GM19193 (cell line): ENCODE measurements at regions not wholly inside any gene's neighbourhood (a gene's known extent, or its start where the extent isn't known, plus 50 kb on each side); places are given as distances from the start of the nearest gene placed in this dataset.

Experiments
- POLR2A ChIP-seq: IDR thresholded peaks from 4 replicates; pipeline ENCODE4 v1.6.1; 2011; ENCODE audit not compliant: insufficient read depth, insufficient read length; ENCODE audit errors: extremely low read depth

DNA sequence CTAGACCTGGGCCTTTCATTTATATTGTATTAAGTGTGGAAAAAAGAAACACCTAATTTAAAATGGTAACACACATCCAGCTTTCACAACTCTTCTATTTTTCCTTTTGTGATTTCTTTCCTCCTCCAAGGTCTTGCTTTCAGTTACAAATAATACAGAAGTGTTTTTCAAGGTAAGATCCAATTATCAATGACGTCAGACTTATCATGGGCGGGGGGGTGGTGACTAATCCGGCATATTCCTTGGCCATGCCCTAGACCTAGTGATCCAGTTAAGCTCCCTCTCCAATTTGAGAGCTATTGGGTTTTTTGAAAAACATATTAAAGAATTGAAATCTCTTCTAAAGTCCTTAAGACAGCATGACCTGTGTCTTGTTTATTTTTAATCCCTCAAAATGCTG, 669.9 kb upstream of the NR5A2 start:
- no peak for TF ChIP-seq POLR2A

DNA sequence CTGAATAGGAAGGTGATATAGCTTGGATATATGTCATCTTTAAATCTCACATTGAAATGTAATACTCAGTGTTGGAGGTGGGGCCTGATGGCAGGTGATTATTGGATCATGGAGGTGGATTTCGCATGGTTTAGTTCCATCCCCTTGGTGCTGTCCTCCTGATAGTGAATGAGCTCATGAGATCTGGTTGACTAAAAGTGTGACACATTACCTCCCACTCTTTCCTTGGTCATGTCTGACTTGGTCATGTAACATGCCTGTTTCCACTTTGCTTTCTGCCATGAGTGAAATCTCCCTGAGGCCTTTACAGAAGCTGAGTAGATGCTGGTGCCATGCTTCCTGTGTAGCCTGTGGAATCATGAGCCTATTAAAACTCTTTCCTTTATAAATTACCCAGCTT, 664.5 kb upstream of the NR5A2 start:
- TF ChIP-seq POLR2A, result no peak

DNA sequence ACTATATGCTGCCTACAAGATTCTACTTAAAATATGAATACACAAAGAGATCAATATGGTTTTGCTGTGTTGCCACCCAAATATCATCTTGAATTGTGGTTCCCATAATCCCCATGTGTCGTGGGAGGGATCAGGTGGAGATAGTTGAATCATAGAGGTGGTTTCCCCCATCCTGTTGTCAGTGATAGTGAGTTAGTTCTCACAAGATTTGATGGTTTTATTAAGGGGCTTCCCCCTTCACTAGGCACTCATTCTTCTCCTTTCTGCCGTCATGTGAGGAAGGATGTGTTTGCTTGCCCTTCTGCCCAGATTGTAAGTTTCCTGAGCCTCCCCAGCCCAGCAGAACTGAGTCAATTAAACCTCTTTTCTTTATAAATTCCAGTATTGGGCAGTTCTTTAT, 654.4 kb upstream of the NR5A2 start:
- TF ChIP-seq POLR2A, result no peak

DNA sequence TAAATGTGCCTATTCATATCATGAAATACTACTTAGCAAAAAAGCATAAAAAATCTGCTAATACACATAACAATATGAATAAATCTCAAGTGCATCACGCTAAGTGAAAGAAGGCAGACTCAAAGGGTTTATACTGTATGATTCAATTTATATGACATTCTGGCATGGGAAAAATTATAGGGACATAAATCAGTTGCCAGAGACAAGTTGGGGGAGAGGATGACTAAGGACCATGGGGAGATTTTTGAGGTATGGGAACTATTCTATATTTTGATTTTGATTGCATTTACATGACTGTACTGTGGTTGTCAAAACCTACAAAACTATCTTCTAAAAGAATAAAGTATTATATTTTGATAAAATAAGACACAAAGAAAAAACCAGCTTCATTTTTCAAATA, 650.3 kb upstream of the NR5A2 start:
- TF ChIP-seq POLR2A, result no peak

DNA sequence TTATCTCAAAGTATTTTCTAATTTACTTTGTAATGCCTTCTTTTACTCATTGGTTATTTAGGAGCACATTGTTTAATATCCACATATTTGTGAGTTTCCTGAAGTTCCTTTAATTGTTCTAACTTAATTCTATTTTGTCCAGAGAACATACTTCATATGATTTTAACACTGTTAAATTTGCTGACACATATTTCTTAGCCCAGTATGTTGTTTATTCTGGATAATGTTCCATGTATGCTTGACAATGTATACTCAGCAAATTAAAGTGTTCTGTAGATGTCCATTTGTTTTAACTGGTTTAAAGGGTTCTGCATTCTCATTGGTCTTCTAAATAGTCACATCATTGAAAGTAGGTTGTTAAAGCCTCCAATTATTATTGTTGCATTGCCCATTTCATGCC, 643.7 kb upstream of the NR5A2 start:
- TF ChIP-seq POLR2A, result no peak

DNA sequence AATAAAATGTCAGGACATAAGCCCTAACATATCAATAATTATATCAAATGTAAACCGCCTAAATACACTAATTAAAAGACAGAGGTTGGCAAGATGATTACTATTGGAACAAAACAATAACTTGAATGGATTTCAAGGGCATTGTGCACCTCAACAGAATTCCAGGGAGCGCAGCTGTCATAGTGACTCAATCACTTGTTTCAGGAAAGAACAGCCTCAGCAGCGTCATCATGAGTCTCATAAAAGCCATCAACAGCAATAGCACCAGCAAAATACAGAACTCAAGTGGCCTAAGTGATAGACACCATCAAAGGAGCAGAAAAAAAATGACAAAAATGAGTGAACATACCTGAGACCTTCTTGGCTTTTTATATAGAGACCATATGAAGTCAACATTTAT, 632.7 kb upstream of the NR5A2 start:
- no peak for TF ChIP-seq POLR2A

DNA sequence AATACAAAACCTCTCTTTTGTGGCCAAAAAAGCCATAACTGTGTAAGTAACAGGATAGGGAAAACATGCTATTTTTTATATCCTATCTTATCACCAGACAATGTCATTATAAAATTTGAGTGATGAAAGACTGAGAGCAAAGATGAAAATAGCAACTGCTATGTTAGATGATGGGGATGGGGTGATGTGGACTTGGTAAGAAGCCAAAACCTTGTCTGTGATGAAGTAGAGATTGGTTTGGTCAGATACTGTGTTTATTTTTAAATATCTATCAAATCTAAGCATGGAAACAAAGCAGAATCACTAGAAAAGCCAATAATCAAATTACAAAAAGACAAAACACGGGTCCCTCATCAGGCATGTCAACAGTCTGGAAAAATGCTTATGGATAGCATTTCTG, 631.1 kb upstream of the NR5A2 start:
- TF ChIP-seq POLR2A, result no peak

DNA sequence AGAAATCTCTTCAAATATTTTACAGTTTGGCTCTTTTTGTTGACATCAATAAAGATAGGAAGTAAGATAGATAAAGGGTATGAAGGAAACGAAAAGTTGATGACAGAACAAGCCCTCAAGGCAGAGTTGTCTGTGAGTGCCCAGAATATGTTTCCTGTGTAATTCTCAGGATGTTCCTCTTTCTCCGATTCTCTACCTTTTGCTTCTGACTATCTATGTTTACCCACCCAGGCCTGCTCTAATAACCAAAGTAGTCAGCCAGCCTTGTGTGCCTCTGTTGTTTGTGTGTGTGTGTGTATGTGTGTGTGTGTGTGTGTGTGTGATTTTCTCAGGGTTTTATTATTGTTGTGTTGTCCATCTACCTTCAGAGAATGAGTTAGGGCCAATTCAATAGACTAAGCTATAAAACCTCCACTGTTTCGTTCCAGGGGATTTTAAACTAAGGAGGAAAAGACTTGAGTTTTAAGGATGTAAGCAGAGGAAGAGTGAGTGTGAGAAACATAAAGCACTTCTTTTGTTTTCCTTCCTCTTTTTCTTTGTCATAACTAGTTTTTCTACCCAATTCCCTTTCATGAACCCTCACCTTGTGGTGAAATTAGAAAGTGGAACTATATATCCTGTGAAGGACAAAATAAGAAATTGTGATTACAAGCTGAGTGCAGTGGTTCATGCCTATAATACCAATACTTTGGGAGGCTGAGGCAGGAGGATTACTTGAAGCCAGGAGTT, 627.4 kb upstream of the NR5A2 start:
- TF ChIP-seq POLR2A, result no peak

DNA sequence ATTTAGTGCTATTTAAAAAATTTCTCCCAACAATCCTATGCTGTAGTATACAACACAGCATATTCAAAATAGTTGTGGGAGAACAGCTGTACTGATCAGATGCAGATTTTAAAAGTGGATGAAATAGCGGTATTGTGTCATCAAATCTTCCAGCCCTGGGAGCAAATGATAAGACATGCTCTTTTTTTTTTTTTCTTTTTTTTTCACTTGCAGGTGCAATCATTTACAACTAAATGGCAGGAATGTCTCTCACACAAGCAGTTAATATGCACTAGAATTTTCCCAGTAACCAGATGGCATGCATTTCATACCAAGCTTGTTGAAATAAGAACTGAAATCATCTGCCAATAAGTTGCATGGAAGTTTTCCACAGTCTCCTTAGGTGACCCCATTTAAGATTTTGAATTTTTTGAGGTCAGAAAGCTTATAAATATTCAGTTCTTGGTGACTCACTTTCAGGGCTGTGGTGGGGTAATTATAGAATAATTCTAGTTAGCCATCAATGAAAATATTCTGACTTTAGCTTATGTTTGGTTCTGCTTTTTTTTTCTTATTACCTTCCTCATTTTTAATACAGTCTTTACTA, 623.9 kb upstream of the NR5A2 start:
- no peak for TF ChIP-seq POLR2A

DNA sequence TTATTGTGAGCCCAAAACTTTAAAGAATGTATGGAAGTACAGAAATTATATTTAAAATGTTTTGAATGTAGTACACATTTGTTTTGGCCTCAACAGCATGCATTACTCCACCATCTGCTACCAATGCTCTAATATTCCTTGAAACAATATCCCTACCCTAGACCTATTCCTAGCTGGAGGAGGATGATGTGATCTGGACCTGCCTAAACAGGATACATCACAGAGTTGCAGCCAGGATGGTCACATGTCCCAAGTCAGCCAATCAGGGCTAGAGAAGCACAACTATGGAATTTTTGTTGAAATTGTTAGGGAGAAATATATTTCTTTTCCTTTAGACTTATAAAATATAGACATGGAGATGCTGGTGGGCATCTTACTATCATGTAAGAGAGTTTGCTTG, 623.3 kb upstream of the NR5A2 start:
- no peak for TF ChIP-seq POLR2A

DNA sequence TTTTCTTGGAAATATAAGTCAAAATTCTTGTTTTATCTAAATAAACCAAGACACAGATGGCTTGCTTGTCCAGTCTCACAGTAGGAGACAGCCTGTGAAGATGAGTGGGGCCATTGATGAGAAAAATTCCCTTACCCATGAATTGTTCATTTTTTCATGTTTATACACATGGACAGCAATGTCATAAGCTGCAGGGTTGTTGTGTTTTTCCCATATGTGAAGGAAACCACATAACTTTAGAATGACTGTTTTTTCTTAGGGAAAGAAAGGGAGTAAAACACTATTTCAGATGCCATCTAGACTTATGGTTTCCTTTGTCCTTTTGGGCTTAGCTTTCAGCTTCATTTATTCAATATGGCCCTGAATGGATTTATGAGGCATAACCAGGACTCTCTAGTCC, 622.5 kb upstream of the NR5A2 start:
- no peak for TF ChIP-seq POLR2A

DNA sequence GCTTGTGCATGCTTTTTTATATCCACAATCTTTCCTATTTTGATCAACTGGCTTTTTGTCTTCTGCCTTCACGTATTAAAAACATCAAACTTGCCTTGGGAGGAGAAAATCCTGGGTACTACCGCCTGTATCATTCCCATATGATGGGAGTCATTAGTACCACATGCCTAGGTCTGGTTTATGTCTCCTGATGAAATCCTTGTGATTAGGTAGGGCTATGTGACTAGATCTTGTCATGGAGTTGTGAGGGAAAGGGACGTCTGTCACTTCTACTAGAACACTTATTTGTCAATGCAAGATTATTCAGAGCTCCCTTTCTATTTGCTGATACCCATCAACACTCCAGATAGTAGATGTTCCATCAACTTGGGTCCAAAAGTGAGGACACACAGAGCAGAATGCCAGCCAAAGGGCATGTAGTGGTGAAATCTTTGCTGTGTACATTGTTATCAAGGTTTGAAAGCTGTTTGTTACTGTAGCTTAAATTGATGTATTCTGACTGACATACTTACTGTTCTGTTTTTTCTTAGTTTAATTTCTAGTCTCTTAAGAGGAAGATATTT, 621.8 kb upstream of the NR5A2 start:
- TF ChIP-seq POLR2A, result no peak

DNA sequence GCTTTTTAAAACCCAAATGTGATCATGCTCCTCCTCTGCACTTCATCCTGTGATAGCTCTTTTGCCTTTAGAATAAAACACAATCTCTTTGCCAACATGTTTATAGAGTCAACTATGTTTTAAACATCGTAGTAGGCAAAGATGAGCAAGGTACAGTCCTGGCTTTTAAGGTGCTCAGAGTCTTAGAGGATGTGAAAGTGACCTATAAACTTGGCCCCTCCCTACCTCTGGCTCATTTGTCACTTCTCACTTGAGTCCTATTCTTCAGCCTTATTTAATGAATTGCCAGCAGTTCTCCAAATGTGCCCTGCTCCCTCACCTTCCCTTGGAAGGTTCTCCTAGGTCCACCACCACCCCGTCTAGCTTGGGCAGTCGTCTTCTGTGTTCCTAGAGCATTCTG, 617.0 kb upstream of the NR5A2 start:
- no peak for TF ChIP-seq POLR2A

DNA sequence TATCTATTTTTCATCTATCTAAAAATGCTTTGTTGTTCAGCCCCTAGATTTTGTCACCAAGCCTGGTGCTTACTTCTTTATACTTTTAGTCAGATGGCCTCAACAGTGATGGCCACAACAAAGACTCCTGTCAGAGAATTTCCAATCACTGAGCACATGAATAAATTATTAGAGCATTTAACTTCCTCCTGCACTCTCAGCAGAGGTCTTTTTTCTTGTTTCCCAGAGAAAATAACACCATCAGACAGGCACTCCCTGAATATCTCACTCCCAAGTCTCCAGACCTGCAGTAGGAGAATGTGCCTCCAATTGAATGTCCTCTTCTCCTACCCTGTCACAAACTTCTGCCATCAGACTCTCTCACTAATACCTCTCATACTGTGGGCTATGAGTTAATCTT, 616.0 kb upstream of the NR5A2 start:
- no peak for TF ChIP-seq POLR2A

DNA sequence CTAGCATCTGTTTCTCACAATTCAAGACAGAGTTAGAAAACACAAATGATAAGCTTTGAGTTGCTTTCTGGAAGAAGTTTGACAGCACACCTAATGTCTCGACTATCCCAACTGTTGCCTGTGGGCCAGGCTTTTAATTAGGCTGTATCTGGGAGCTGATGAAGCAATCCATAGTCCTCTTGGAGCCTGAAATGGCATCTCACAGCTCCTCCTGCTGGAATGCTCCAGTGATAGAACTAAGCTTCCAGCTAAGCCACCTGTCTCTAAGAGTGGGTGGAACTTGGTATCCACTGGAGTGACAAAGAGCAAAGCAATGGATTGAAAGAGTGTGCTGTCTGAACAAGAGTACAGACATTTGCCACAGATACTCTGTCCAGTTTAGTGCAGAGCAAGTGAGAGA, 605.3 kb upstream of the NR5A2 start:
- no peak for TF ChIP-seq POLR2A

DNA sequence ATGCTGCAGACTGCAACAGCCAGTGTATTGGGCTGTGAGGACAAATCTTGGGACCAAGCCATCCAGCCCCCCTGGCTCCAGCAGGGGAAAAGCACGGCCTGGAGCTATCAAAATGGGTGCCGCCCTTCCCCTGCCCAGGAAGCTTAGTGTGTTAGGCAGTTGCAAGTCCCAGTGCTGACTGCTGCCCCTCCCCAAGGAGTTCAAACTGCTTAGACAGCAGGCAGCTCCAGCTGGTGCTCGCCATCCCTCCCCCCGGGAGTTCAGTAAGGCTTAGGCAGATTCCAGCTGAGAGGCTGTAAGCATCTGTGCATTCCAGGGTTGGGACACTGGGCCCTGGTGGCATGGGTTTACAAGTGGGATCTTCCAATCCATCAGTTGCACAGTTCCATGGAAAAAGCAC, 579.6 kb upstream of the NR5A2 start:
- no peak for TF ChIP-seq POLR2A

DNA sequence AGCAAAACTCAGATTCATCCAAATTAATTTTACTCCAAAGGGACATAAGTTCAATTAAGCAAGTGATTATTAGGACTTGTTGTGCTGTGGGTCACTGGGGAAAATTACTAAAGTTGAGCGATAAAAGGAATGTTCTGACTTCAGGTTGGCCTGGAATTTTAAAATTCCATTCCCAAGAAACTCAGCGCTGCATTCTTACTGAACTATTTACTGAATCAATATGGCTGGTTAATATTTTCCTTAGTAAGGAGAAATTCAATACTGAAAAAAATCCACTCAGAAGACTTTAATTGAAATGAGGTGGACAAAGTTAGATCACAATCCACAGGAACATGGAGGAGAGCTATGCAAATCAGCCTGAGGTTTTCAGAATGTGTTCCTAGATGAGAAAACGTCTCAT, 578.9 kb upstream of the NR5A2 start:
- TF ChIP-seq POLR2A, result no peak

DNA sequence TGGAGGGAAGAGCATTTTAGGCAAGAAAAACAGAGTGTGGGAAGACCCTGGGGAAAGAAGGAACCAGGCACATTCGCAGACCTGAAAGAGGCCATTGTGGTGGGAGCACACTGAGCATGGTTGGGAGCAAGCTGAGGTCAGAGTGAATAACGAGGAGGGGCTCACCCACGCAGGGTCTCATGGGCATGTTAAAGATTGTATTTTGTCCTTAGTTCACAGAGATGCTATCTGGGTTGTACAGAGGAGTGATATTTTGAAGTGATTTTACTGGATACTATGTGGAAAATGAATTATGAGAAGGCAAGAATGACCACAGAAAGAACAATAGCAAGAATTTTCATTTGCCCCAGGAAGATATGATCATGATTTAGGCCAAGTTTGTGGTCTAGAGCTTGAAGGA, 578.3 kb upstream of the NR5A2 start:
- TF ChIP-seq POLR2A, result no peak

DNA sequence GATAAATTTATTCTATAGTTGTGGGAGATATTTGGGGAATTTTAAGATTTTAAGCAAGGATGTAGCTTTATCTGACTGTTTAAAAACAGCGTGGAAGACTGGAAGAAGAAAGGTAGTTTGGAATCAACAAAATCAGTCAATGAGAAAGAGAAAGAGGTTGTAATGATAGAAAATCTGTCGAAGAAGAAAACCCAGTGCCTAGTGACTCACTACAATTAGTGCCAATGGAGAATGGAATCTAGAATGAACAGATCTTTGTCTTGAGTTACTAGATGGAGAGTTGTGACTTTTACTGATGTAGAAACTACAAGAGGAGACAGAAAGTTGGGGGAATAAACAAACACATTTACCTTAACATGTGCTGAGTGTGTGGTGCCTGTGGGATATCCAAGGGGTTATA, 577.8 kb upstream of the NR5A2 start:
- no peak for TF ChIP-seq POLR2A
